HS-5 (cell line): ENCODE measurements at regions not wholly inside any gene's neighbourhood (a gene's known extent, or its start where the extent isn't known, plus 50 kb on each side); places are given as distances from the start of the nearest gene placed in this dataset.
A peak's percentile ranks its signal among the peaks of the same experiment; 100 is the strongest.
"Not testable (repeated sequence)": the region's sequence is repeated elsewhere in the genome, so short reads cannot be mapped to it uniquely, and the experiment has no call there.

ENCODE experiments used
- DNase-seq: peaks from one replicate; pipeline ENCODE4 v3.0.0-alpha.2; 2012; ENCODE audit warnings: low read depth

- DNase-seq = no peak
Measured at GRCh38 chr2:14752295-14752694, 119.8 kb downstream of the LRATD1 start.

DNA sequence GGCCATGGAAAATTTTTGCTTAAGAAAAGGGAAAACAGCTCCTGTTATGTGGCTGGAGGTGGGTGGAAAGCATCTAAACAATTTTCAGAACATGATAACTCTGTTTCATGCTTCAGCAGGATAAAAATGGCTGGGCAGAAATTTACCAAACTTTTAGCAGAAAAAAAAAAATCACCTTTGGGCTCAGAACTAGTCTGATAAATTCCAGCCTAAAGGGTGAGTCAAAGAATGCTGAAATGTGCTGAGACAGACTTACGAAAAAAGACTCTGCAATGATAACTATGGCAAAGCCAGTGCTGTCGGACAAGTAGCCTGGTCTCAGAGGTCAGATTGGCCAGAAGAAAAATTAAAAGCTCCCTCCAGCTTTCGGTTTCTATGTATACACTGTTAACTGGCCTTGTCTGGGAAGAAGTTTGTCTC lies 123.6 kb downstream of the LRATD1 start:
- DNase-seq = peak; percentile 36

DNA sequence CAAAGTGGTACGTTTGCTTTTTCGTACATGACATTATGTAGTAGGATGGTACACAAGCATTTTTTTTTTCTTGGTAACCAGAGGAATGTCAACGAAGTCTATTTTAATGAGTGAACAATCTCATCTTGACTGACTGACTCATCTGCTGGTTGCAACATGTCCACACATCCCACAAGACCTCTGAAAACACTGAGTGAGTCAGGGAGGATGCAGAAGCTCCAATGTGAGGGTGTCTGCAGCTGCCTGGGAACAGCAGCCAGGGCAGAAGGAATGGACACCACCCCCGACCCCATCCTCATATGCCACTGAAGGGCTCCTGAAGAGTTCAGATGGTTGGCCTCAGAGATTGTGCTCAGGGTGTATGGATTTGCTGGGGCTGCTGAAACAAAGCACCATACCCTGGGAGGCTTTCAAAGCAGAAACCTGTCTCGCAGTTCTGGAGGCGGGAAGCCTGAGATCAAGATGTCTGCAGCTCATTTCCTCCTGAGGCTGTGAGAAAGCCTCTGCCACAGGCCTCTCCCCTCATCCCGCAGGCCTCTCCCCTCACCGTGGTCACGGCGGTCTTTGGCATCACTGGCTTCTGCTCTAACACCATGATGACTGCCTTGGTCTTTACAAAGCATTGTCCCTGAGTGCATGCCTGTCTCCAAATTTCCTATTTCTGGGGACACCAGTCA lies 124.6 kb downstream of the LRATD1 start:
- peak; percentile 91 for DNase-seq

DNA sequence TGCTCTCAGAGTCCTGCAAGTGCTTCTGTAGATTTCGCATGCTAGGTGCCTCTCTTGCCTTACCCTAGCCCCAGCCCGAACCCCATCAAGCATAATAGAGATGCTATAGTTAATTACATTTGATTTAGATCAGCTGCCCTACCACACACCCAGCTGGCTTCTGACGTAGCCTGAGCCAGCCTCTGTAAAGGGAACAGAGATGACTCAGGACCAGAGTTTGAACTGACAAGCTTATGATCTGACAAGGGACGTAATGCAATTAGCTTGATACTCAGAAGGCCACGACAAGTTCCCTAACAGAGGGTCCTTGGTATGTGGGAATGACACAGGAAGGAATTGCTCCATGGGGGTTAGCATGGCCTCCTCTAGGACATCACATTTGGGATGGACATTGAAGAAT lies 126.6 kb downstream of the LRATD1 start:
- no peak for DNase-seq

DNA sequence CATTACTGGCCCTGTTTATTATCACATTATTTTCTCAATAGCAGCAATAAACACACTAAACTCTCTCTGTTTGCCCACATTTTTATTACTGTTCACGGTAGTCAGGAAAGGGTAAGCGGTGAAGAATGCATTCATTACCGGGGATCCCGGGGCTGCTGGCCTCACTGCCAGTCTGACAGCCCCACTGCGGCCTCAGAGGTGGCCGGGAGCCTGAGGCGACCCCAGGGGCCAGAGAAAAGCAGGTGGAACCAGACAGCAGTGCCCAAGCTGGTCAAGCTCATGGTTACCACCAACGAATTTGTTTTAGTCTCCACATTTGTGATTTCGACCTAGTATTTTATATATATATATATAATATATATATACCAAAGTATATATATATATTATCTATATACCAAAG lies 127.7 kb downstream of the LRATD1 start:
- no peak for DNase-seq

DNA sequence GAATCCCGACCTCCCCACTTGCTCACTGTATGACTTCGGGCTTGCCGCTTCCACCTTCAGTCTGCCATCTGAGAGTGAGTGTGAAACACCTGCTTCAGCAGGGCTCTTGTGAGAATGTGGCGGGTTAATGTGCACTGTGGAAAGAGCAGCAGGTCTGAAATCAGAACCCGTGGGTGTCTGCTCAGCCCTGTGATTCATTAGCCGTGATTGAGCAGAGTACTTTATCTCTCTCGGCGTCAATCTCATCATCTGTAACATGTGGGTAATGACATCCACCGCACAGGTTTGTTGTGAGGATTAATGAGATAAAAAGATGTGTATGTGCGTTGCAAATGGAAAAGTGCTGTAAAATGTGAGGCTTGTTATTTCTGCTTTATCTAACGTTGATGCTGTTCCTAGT lies 128.6 kb downstream of the LRATD1 start:
- DNase-seq = no peak

- no peak for DNase-seq
Measured at GRCh38 chr2:14773696-14774095, 141.2 kb downstream of the LRATD1 start.

DNA sequence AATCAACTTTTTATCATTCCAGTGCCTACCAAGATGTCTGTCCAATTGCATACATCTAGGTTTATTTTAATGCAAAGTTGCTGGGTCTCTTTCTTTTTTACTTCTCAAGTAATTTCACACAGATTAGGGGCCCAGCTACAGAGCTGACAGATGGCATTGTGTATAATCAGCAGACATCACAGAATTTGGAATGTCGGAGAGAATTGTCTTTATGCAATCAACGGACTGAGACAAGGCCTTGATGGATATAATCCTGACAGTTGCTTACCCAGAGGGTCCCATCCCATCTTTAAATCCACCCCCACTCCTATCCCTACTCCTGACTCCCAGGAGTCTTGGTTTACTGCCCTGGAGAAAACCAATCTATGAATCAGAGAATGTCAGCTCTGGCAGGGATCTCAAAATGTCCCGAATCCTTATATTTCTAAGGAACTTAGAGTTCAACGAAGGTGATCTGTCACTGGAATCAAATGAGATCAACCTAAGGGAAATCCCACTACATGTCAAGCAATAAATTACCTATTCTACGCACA lies 142.0 kb downstream of the LRATD1 start:
- DNase-seq = no peak

- no peak for DNase-seq
Measured at GRCh38 chr2:14776216-14776615, 143.7 kb downstream of the LRATD1 start.

- peak; percentile 57 for DNase-seq
Measured at GRCh38 chr2:14778015-14778414, 145.5 kb downstream of the LRATD1 start.

DNA sequence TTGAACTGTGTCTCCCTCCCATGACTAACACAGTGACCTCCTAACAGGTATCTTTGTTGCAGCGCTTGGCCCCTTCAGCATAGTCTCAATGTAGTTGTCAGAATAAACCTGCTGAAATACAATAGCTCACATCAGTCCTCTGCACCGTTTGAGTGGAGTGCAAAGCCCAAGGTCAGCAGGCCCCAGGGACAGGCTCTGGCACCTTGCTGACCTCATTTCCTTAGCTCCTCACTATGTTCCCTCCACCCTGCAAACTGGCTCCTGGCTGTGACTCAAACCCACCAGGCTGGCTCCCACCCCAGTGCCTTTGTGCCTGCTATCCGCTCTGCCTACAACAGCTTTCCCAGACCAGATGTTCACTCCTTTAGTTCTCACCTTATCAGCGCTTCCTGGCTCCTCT lies 146.7 kb downstream of the LRATD1 start:
- DNase-seq = no peak

GRCh38 chr2:14781142-14781541 lies 148.6 kb downstream of the LRATD1 start:
- DNase-seq = no peak

DNA sequence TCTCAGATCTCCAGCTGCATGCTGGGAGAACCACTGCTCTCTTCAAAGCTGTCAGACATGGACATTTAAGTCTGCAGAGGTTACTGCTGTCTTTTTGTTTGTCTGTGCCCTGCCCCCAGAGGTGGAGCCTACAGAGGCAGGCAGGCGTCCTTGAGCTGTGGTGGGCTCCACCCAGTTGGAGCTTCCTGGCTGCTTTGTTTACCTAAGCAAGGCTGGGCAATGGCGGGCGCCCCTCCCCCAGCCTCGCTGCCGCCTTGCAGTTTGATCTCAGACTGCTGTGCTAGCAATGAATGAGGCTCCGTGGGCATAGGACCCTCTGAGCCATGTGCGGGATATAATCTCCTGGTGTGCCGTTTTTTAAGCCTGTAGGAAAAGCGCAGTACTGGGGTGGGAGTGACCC lies 156.3 kb downstream of the LRATD1 start:
- not testable (repeated sequence) for DNase-seq

DNA sequence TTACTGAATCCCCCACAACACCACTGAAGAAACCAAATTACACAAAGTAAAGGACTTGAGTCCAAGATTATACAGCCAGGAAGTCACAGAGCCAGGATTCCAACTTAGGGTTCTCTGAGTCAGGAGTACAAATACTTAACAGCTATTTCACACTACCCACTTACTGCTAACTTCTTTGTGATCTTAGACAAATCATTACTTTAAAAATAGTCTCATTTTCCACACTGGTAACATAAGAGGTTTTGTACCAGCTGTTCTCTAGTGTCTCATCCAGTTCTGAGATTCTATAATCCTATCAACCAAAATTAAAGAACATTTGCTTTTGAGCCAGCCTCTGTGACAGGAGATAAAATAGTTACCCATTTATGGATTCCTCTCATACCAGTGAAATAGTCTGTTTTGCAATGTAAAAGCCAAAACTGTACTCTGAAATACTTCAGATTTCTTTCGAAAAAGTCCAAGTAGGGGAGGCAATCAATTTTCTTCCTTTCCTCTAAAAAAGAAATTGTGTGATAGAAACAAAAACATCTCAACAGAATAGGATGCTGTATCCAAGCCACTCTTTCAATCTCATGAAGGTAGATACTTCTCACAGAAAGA lies 157.6 kb downstream of the LRATD1 start:
- DNase-seq = no peak

DNA sequence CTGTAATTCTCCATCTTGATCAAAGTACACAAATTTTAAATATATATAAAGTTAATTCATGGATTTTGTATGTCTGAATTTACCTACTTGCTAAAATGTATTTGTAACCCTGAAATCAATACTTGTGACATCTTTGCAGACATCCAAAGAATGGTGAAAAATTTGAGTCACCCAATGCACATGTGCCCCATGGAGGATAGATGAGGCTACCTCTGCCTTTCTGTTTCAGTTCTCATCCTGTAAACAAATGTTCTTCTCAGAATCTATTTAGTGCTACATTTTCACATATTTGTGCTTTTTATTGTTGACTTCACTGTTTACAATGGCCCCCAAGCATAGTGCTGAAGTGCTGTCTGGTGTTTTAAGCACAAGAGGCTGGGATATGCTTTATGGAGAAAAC lies 171.5 kb downstream of the LRATD1 start:
- no peak for DNase-seq

GRCh38 chr2:14804902-14805301 lies 172.4 kb downstream of the LRATD1 start:
- DNase-seq = no peak

DNA sequence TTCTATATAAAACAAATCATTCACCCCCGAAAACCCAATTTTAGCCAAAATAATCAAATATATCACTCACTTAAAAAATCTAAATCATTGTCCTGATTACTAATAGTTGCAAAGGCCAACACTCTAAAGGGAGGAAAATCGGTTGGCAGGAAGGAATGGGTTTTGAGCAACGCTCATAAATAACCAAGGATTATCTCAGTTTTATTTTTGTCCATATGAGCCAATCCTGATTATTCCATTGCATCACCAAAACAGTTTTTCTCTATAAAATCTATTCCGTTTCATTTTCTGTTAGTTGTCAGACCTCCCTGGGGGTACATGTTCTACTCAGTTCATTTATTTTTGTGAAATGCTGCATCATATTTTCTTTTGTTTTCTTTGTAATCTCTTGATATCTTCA lies 174.1 kb downstream of the LRATD1 start:
- DNase-seq = no peak

- no peak for DNase-seq
Measured at GRCh38 chr2:14815201-14815600, 182.7 kb downstream of the LRATD1 start.

- no peak for DNase-seq
Measured at GRCh38 chr2:14816069-14817060, 183.8 kb downstream of the LRATD1 start.

DNA sequence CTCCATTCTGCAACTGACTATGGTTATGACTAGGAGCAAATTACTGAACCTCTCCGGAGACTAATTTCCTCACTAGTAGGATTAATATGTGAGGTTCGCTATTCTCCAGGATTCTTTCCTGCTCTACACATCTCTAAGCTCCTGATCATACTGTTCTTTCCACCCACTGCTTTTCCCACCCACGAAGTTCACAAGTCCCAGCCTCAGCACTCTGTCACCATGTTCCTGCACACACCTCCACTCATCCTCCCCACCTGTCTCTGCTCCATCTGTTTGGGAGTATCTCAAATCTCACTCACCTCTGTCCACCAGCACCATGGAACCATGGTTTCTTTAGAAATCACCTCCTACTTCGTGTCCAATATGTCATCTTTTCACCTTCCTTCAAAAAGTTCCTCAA lies 185.3 kb downstream of the LRATD1 start:
- no peak for DNase-seq

GRCh38 chr2:14826518-14826917 lies 194.0 kb downstream of the LRATD1 start:
- DNase-seq = no peak

GRCh38 chr2:14827226-14828023 lies 194.9 kb downstream of the LRATD1 start:
- no peak for DNase-seq
